Parathyroid adenoma (tissue), 2 donors: ENCODE measurements at regions not wholly inside any gene's neighbourhood (a gene's known extent, or its start where the extent isn't known, plus 50 kb on each side); places are given as distances from the start of the nearest gene placed in this dataset.

ENCODE experiments used
- H2AFZ ChIP-seq: fragments of 300-600 bp; sonication (generic); one replicate; pipeline ENCODE4 v1.7.0; 2017; ENCODE audit warnings: antibody characterized with exemption, mild to moderate bottlenecking
- H3K27ac ChIP-seq: fragments of 300-600 bp; sonication (generic); one replicate; pipeline ENCODE4 v1.7.0; 2017
- H3K27me3 ChIP-seq: fragments of 300-600 bp; sonication (generic); one replicate; pipeline ENCODE4 v1.7.0; 2017; ENCODE audit warnings: low read length; ENCODE audit not compliant: control insufficient read depth, insufficient read depth
- H3K36me3 ChIP-seq: fragments of 300-600 bp; sonication (generic); one replicate; pipeline ENCODE4 v1.7.0; 2017; ENCODE audit warnings: low read length; ENCODE audit not compliant: control insufficient read depth, insufficient read depth
- H3K4me1 ChIP-seq: fragments of 300-600 bp; sonication (generic); one replicate; pipeline ENCODE4 v1.7.0; 2017; ENCODE audit warnings: control low read depth
- H3K4me2 ChIP-seq: fragments of 300-600 bp; sonication (generic); one replicate; pipeline ENCODE4 v1.7.0; 2017; ENCODE audit warnings: low read length
- H3K4me3 ChIP-seq: fragments of 300-600 bp; sonication (generic); one replicate; pipeline ENCODE4 v1.7.0; 2017; ENCODE audit warnings: low read depth, low read length
- H3K79me2 ChIP-seq: fragments of 300-600 bp; sonication (generic); one replicate; pipeline ENCODE4 v1.7.0; 2017; ENCODE audit warnings: control low read depth
- H3K9ac ChIP-seq: fragments of 300-600 bp; sonication (generic); one replicate; pipeline ENCODE4 v1.7.0; 2017; ENCODE audit warnings: mild to moderate bottlenecking
- H3K9me3 ChIP-seq: fragments of 300-600 bp; sonication (generic); one replicate; pipeline ENCODE4 v1.7.0; 2017; ENCODE audit warnings: low read length; ENCODE audit not compliant: control insufficient read depth
- TF ChIP-seq, protein P1 (sequence below): fragments of 300-600 bp; sonication (generic); IDR thresholded peaks from one replicate; pipeline ENCODE4 v1.7.0; 2017; ENCODE audit warnings: antibody characterized with exemption, mild to moderate bottlenecking
- donor health status: primary hyperparathyroidism.

DNA sequence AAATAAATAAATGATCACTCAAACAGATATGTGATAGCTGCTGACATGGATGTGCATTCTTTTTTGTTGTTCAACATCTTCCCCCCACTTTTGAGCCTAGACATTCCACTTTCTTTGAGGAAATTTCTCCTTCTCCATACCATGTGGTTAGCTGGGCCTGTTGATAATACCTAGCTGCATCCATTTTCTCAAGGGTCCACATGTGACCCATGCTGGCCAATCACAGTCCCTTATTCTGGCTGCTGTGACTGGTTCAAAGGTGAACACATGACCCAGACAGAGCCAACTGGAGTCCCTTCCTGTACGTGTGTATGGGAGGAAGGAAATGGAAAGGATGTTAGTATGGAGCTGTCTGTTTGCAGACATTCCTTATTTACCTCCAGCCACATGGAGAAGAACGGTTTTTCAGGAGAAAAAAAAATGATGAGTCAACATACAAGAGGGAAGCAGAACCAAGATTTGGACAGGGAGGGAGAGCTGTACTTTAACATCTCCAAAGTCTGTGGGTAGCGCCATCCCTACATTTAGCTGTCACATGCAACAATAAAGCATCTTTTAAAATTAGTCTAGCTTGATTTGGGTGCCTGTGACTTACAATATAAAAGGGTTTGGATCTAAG lies 391.7 kb upstream of the TBX3 start:
- Histone ChIP-seq H3K4me2 (no peak overlapping the region), H3K4me3 (no peak overlapping the region)
- TF ChIP-seq, protein P1, sequence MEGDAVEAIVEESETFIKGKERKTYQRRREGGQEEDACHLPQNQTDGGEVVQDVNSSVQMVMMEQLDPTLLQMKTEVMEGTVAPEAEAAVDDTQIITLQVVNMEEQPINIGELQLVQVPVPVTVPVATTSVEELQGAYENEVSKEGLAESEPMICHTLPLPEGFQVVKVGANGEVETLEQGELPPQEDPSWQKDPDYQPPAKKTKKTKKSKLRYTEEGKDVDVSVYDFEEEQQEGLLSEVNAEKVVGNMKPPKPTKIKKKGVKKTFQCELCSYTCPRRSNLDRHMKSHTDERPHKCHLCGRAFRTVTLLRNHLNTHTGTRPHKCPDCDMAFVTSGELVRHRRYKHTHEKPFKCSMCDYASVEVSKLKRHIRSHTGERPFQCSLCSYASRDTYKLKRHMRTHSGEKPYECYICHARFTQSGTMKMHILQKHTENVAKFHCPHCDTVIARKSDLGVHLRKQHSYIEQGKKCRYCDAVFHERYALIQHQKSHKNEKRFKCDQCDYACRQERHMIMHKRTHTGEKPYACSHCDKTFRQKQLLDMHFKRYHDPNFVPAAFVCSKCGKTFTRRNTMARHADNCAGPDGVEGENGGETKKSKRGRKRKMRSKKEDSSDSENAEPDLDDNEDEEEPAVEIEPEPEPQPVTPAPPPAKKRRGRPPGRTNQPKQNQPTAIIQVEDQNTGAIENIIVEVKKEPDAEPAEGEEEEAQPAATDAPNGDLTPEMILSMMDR, result no peak

DNA sequence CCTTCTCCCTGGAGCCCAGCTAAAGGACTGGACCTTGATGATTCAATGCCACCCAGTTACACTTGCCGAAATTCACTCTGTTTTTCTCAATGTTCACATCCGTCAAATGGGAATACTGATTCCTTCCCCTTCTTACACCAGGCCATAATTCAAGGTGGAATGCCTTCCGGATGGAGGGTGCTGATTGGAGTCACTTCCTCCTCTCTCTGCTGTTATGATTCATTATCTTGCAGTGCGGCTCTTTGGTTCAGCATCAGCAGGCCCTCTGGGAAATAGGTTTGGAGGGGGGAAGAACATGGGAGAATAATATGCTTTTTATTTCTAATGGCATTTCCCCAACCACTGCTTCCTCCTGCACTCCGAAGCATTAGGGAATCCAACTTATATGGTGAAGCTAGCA lies 390.6 kb upstream of the TBX3 start:
- H3K4me1 ChIP-seq, result no peaks in the 10 kb centered on the region
- TF ChIP-seq, protein P1, result no peak
- H3K27ac ChIP-seq, result no peak overlapping the region

More for the DNA sequence above, 391.7 kb upstream of the TBX3 start:
- H3K9ac ChIP-seq, result no peak overlapping the region
- H3K4me1 ChIP-seq, result no peaks in the 10 kb centered on the region
- H3K27me3 ChIP-seq, result no peaks in the 10 kb centered on the region
- no peaks in the 10 kb centered on the region for H3K79me2 ChIP-seq
- H2AFZ ChIP-seq, result no peak overlapping the region
- no peak overlapping the region for H3K27ac ChIP-seq
- H3K9me3 ChIP-seq, result no peaks in the 10 kb centered on the region
- no peaks in the 10 kb centered on the region for H3K36me3 ChIP-seq

GRCh38 chr12:115072712-115073111 lies 388.7 kb upstream of the TBX3 start:
- H3K4me3 ChIP-seq, result no peak overlapping the region
- H3K79me2 ChIP-seq, result no peaks in the 10 kb centered on the region
- no peaks in the 10 kb centered on the region for H3K36me3 ChIP-seq

More for the DNA sequence above, 390.6 kb upstream of the TBX3 start:
- no peaks in the 10 kb centered on the region for H3K27me3 ChIP-seq
- H3K9ac ChIP-seq, result no peak overlapping the region
- no peaks in the 10 kb centered on the region for H3K36me3 ChIP-seq
- no peak overlapping the region for H3K4me2 ChIP-seq
- H3K79me2 ChIP-seq, result no peaks in the 10 kb centered on the region
- H3K9me3 ChIP-seq, result no peaks in the 10 kb centered on the region
- H2AFZ ChIP-seq, result no peak overlapping the region
- H3K4me3 ChIP-seq, result no peak overlapping the region

GRCh38 chr12:115070313-115070712 lies 386.3 kb upstream of the TBX3 start:
- no peak overlapping the region for H3K4me3 ChIP-seq
- H3K27me3 ChIP-seq, result no peaks in the 10 kb centered on the region
- H3K9me3 ChIP-seq, result no peaks in the 10 kb centered on the region
- no peaks in the 10 kb centered on the region for H3K79me2 ChIP-seq
- no peak overlapping the region for H2AFZ ChIP-seq
- H3K27ac ChIP-seq, result no peak overlapping the region
- no peaks in the 10 kb centered on the region for H3K36me3 ChIP-seq
- TF ChIP-seq, protein P1, result no peak
- H3K9ac ChIP-seq, result no peak overlapping the region
- no peaks in the 10 kb centered on the region for H3K4me1 ChIP-seq
- no peak overlapping the region for H3K4me2 ChIP-seq

More at GRCh38 chr12:115072712-115073111, 388.7 kb upstream of the TBX3 start:
- Histone ChIP-seq H3K9me3 (no peaks in the 10 kb centered on the region), H3K9ac (no peak overlapping the region), H2AFZ (no peak overlapping the region), H3K4me1 (no peaks in the 10 kb centered on the region), H3K27me3 (no peaks in the 10 kb centered on the region), H3K4me2 (no peak overlapping the region), H3K27ac (no peak overlapping the region)
- TF ChIP-seq, protein P1, result no peak

DNA sequence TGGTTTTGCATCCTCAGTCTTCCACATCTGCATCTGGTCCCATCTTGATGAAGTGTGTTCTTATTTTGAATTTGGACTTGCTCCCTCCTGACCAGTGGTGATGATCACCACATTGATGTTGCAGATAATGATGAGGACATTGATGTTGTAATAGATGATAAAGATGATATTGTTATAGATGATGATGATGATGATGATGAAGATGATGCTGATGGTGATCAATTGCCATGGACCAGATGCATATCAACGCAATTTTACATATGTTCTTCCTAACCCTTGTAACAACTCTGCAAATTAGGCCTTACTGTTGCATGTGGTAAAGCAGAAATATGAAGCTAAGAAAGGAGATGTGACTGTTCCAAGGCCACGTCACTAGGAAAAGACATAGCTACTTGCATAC lies 380.3 kb upstream of the TBX3 start:
- Histone ChIP-seq H3K9ac (no peak overlapping the region), H3K4me2 (no peak overlapping the region), H2AFZ (no peak overlapping the region), H3K9me3 (no peaks in the 10 kb centered on the region), H3K36me3 (no peaks in the 10 kb centered on the region), H3K79me2 (no peaks in the 10 kb centered on the region), H3K27me3 (no peaks in the 10 kb centered on the region), H3K4me3 (no peak overlapping the region), H3K27ac (no peak overlapping the region), H3K4me1 (no peaks in the 10 kb centered on the region)
- TF ChIP-seq, protein P1, result no peak
